Endothelial cell of umbilical vein (primary cell): ENCODE measurements at regions not wholly inside any gene's neighbourhood (a gene's known extent, or its start where the extent isn't known, plus 50 kb on each side); places are given as distances from the start of the nearest gene placed in this dataset.

Experiments used
- BruUV-seq: library from RNA; stranded (reverse); fragments of 400-500 nt; replicated peaks from 2 replicates; lab custom pipeline; 2021; lab: Mats Ljungman, UMichigan
- CTCF ChIA-PET: fragments of 300-600, 350-600 bp; sonication (Branson Sonifier 250); formaldehyde crosslinking; loops from one replicate; lab custom pipeline; 2021; ENCODE audit warnings: antibody characterized with exemption, inconsistent platforms; lab: Charles Lee
- POLR2A ChIA-PET: fragments of 300-600, 350-600 bp; sonication (Branson Sonifier 250); formaldehyde crosslinking; loops from one replicate; lab custom pipeline; 2021; ENCODE audit warnings: antibody characterized with exemption, inconsistent platforms; lab: Charles Lee
- DNase-seq: peaks from one replicate; pipeline ENCODE4 v3.0.0-alpha.2; 2011; ENCODE audit warnings: low read depth, low spot score
- FAIRE-seq: peaks from 2 replicates; lab custom pipeline; 2011; peaks lifted over from hg19 to GRCh38; lab: Jason Lieb, UNC
- H2AFZ ChIP-seq: 2 replicates; pipeline ENCODE4 v1.6.0; 2012; ENCODE audit warnings: low read depth, low read length, control low read depth, inconsistent platforms
- H3K27ac ChIP-seq: 2 replicates; pipeline ENCODE4 v1.5.1; 2011; ENCODE audit warnings: low read depth, mild to moderate bottlenecking, control low read depth, low read length, moderate library complexity; ENCODE audit not compliant: insufficient read depth
- H3K27me3 ChIP-seq, 2 experiments: 2 replicates each; pipeline versions ENCODE4 v1.6.0 to v1.6.1; 2011; ENCODE audit warnings: low read length in 2 of 2, mixed read lengths in 1 of 2; ENCODE audit not compliant: control insufficient read depth in 2 of 2, insufficient read depth in 2 of 2
- H3K36me3 ChIP-seq, 2 experiments: 2 replicates in 1 of 2; 3 replicates in 1 of 2; pipeline ENCODE4 v1.5.1; 2011; ENCODE audit warnings: low read length in 2 of 2, mild to moderate bottlenecking in 1 of 2, moderate library complexity in 1 of 2; ENCODE audit not compliant: control insufficient read depth in 2 of 2, insufficient read depth in 2 of 2; ENCODE audit errors: extremely low read depth in 1 of 2
- H3K4me1 ChIP-seq: 3 replicates; pipeline ENCODE4 v1.5.1; 2011; ENCODE audit warnings: mild to moderate bottlenecking, low read length; ENCODE audit not compliant: control insufficient read depth, insufficient read depth; ENCODE audit errors: extremely low read depth
- H3K4me2 ChIP-seq: 2 replicates; pipeline ENCODE4 v1.6.1; 2011; ENCODE audit warnings: low read length, control low read depth, mixed read lengths; ENCODE audit not compliant: insufficient read depth
- H3K4me3 ChIP-seq, 3 experiments: fragments of 200-600 bp in 1 of 3; sonication (generic), shearing (Covaris generic) in 1 of 3; replicated peaks in 1 of 3; 2 replicates each; pipeline ENCODE4 v1.5.1; 2011 to 2016; ENCODE audit warnings: control low read depth in 3 of 3, low read length in 3 of 3, mild to moderate bottlenecking in 2 of 3, inconsistent platforms in 1 of 3, low read depth in 1 of 3, moderate library complexity in 1 of 3; ENCODE audit not compliant: insufficient read depth in 1 of 3
- H3K79me2 ChIP-seq: 2 replicates; pipeline ENCODE4 v1.6.0; 2012; ENCODE audit warnings: low read length, inconsistent platforms; ENCODE audit not compliant: control insufficient read depth, insufficient read depth
- H3K9ac ChIP-seq: replicated peaks from 2 replicates; pipeline ENCODE3; 2011; ENCODE audit warnings: low read length, control low read depth; ENCODE audit not compliant: insufficient read depth; ENCODE audit errors: extremely low read depth
- H3K9me1 ChIP-seq: replicated peaks from 3 replicates; pipeline ENCODE4 v1.6.0; 2011; ENCODE audit warnings: mild to moderate bottlenecking, low read length; ENCODE audit not compliant: control insufficient read depth, insufficient read depth; ENCODE audit errors: extremely low read depth
- H3K9me3 ChIP-seq: replicated peaks from 2 replicates; pipeline ENCODE4 v1.5.1; 2012; ENCODE audit warnings: low read length, inconsistent platforms; ENCODE audit not compliant: control insufficient read depth, insufficient read depth
- H4K20me1 ChIP-seq: replicated peaks from 2 replicates; pipeline ENCODE3; 2011; ENCODE audit warnings: mild to moderate bottlenecking, low read length; ENCODE audit not compliant: control insufficient read depth, insufficient read depth; ENCODE audit errors: extremely low read depth
- EZH2 ChIP-seq: IDR thresholded peaks from 2 replicates; pipeline ENCODE4 v1.6.1; 2012; ENCODE audit warnings: borderline replicate concordance, low read depth, mild to moderate bottlenecking, moderate library complexity, low read length, inconsistent platforms; ENCODE audit not compliant: severe bottlenecking
- FOS ChIP-seq: IDR thresholded peaks from 2 replicates; pipeline ENCODE4 v1.6.1; 2011; ENCODE audit warnings: mild to moderate bottlenecking, low read length, moderate library complexity, borderline replicate concordance; ENCODE audit not compliant: insufficient read depth
- GATA2 ChIP-seq: IDR thresholded peaks from 2 replicates; pipeline ENCODE4 v1.7.0; 2011; ENCODE audit warnings: low read depth, mild to moderate bottlenecking, moderate library complexity, mixed read lengths, low read length; ENCODE audit not compliant: insufficient read length, insufficient read depth
- JUN ChIP-seq: IDR thresholded peaks from 2 replicates; pipeline ENCODE4 v1.6.1; 2011; ENCODE audit warnings: borderline replicate concordance, low read depth; ENCODE audit not compliant: insufficient read length, insufficient read depth
- MYC ChIP-seq: IDR thresholded peaks from one replicate; pipeline ENCODE4 v1.6.1; 2011; ENCODE audit warnings: mild to moderate bottlenecking, low read depth, low read length
- POLR2A ChIP-seq: IDR thresholded peaks from 2 replicates; pipeline ENCODE4 v1.6.1; 2012; ENCODE audit warnings: low read depth, mild to moderate bottlenecking, control low read depth, low read length
- dilution Hi-C: fragments of 300-500 bp; cut with MboI; formaldehyde crosslinking; loops from one replicate; pipeline ENCODE4 v1.15.0; 2019; ENCODE audit warnings: low sequenced_read_pairs; ENCODE audit not compliant: extremely low pct_ligation_motif_present
- intact Hi-C: fragments of 100-400 bp; cut with micrococcal nuclease; formaldehyde crosslinking; loops from one replicate; pipeline ENCODE4 v1.10.0; 2022
- TF ChIP-seq, protein P1 (sequence below), 2 donors: IDR thresholded peaks; 1 replicate in 1 of 2; 2 replicates in 1 of 2; pipeline ENCODE4 v1.5.1; 2011; ENCODE audit warnings: low read length in 2 of 2, mild to moderate bottlenecking in 2 of 2, moderate library complexity in 2 of 2, control low read depth in 1 of 2, inconsistent platforms in 1 of 2, low read depth in 1 of 2; ENCODE audit not compliant: insufficient read depth in 1 of 2; ENCODE audit errors: extremely low read depth in 1 of 2

- Histone ChIP-seq H3K4me1 (no peaks in the 10 kb centered on the region), H2AFZ (no peak overlapping the region), H3K27me3 (no peaks in the 10 kb centered on the region), H3K9ac (no peak overlapping the region), H3K9me3 (peaks cover 3% of the 10 kb centered on the region), H3K79me2 (no peaks in the 10 kb centered on the region), H3K27ac (no peak overlapping the region), H3K36me3 (no peaks in the 10 kb centered on the region), H3K4me2 (no peak overlapping the region), H4K20me1 (no peaks in the 10 kb centered on the region), H3K9me1 (no peaks in the 10 kb centered on the region), H3K4me3 (no peak overlapping the region)
- dilution Hi-C loops = no loop called here
- no peak for DNase-seq
- CTCF ChIA-PET = no interaction called here
- no peak for FAIRE-seq
- TF ChIP-seq, protein P1, sequence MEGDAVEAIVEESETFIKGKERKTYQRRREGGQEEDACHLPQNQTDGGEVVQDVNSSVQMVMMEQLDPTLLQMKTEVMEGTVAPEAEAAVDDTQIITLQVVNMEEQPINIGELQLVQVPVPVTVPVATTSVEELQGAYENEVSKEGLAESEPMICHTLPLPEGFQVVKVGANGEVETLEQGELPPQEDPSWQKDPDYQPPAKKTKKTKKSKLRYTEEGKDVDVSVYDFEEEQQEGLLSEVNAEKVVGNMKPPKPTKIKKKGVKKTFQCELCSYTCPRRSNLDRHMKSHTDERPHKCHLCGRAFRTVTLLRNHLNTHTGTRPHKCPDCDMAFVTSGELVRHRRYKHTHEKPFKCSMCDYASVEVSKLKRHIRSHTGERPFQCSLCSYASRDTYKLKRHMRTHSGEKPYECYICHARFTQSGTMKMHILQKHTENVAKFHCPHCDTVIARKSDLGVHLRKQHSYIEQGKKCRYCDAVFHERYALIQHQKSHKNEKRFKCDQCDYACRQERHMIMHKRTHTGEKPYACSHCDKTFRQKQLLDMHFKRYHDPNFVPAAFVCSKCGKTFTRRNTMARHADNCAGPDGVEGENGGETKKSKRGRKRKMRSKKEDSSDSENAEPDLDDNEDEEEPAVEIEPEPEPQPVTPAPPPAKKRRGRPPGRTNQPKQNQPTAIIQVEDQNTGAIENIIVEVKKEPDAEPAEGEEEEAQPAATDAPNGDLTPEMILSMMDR (IDR thresholded peaks at IDR 0.05; ENCODE audit: extremely low read depth in 1 of 2, insufficient read depth in 1 of 2, low read depth in 1 of 2, low read length in 2 of 2) = no peak
- TF ChIP-seq MYC (no peak), FOS (no peak)
- no TSS peak for BruUV-seq
- intact Hi-C loops = no loop called here
- POLR2A ChIA-PET = no interaction called here
These were observed 433.1 kb downstream of the NPHP4 start for GRCh38 chr1:5559078-5559477.

DNA sequence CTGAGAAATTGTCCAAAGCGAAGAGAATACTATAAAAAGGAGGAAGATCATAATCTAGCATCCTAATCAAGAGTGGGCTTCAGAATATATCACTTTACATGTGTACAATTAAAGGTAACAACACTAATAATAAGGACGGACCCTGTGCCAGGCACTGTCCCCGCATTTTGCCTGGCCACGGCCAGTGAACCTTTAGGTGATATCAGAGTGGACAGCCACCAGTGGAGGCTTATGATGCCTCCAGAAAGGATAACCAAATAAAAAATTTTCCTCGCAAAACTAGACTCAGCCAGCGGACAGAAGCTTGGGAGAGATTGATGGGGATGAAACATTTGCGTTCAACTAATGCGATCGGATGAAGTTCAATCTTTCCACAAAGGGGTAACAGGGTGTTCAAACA is 436.4 kb downstream of the NPHP4 start:
- FAIRE-seq (no peak), DNase-seq (no peak)
- H3K27me3 ChIP-seq = no peaks in the 10 kb centered on the region
- ChIA-PET CTCF (no interaction called here), POLR2A (no interaction called here)
- intact Hi-C loops (no loop called here), dilution Hi-C loops (no loop called here)
- no peaks in the 10 kb centered on the region for H3K79me2 ChIP-seq
- no peaks in the 10 kb centered on the region for H3K4me1 ChIP-seq
- no peak overlapping the region for H3K4me2 ChIP-seq
- no peak overlapping the region for H3K4me3 ChIP-seq
- TF ChIP-seq EZH2 (no peak), POLR2A (no peak), JUN (no peak), MYC (no peak), GATA2 (no peak)
- H3K36me3 ChIP-seq = no peaks in the 10 kb centered on the region
- no peak overlapping the region for H2AFZ ChIP-seq
- H3K27ac ChIP-seq = no peak overlapping the region
- H3K9ac ChIP-seq = no peak overlapping the region
- no peaks in the 10 kb centered on the region for H4K20me1 ChIP-seq
- BruUV-seq = no TSS peak
- no peaks in the 10 kb centered on the region for H3K9me1 ChIP-seq
- peaks cover 3% of the 10 kb centered on the region for H3K9me3 ChIP-seq
